A673 (cell line): ENCODE measurements at regions not wholly inside any gene's neighbourhood (a gene's known extent, or its start where the extent isn't known, plus 50 kb on each side); places are given as distances from the start of the nearest gene placed in this dataset.

ENCODE experiments used
- BruUV-seq: library from RNA; stranded (reverse); fragments of 400-500 nt; replicated peaks from 2 replicates; lab custom pipeline; 2021; lab: Mats Ljungman, UMichigan
- CTCF ChIA-PET: fragments of 300-600 bp; sonication (Branson Sonifier 250); formaldehyde crosslinking; loops from one replicate; lab custom pipeline; 2022; ENCODE audit warnings: antibody characterized with exemption; lab: Charles Lee
- POLR2A ChIA-PET: fragments of 300-600 bp; sonication (Branson Sonifier 250); formaldehyde crosslinking; loops from one replicate; lab custom pipeline; 2022; ENCODE audit warnings: antibody characterized with exemption; ENCODE audit not compliant: low non-redundant PET; lab: Charles Lee
- DNase-seq: peaks from one replicate; pipeline ENCODE4 v3.0.0-alpha.2; 2015; ENCODE audit warnings: low spot score
- H3K27ac ChIP-seq: fragments of 200-600 bp; sonication (generic); 2 replicates; pipeline ENCODE4 v1.5.1; 2016; ENCODE audit warnings: mixed run types, low read depth, mild to moderate bottlenecking, mixed read lengths, antibody characterized with exemption, low read length; ENCODE audit not compliant: poor library complexity, severe bottlenecking
- H3K27me3 ChIP-seq: fragments of 200-600 bp; sonication (generic); replicated peaks from 2 replicates; pipeline ENCODE4 v1.6.1; 2017; ENCODE audit warnings: mixed run types, low read depth, mild to moderate bottlenecking, mixed read lengths, antibody characterized with exemption, low read length; ENCODE audit not compliant: insufficient read depth, poor library complexity
- H3K36me3 ChIP-seq: fragments of 200-600 bp; sonication (generic); 2 replicates; pipeline ENCODE4 v1.6.1; 2016; ENCODE audit warnings: mixed run types, mild to moderate bottlenecking, mixed read lengths, antibody characterized with exemption, low read length; ENCODE audit not compliant: insufficient read depth, poor library complexity, severe bottlenecking
- H3K4me1 ChIP-seq: fragments of 200-600 bp; sonication (generic); 2 replicates; pipeline ENCODE4 v1.6.1; 2017; ENCODE audit warnings: mixed run types, mild to moderate bottlenecking, mixed read lengths, antibody characterized with exemption, low read length; ENCODE audit not compliant: insufficient read depth, poor library complexity, severe bottlenecking
- H3K4me3 ChIP-seq: fragments of 200-600 bp; sonication (generic); 2 replicates; pipeline ENCODE4 v1.5.1; 2016; ENCODE audit warnings: low read depth, mixed run types, mild to moderate bottlenecking, mixed read lengths, low read length; ENCODE audit not compliant: poor library complexity, severe bottlenecking
- H3K9me3 ChIP-seq: fragments of 200-600 bp; sonication (generic); 2 replicates; pipeline ENCODE4 v1.6.1; 2016; ENCODE audit warnings: mixed run types, low read depth, mild to moderate bottlenecking, mixed read lengths, antibody characterized with exemption, low read length; ENCODE audit not compliant: poor library complexity, severe bottlenecking
- CTCF ChIP-seq: fragments of 300-800, 200-600 bp; sonication (generic); conservative IDR thresholded peaks from 2 replicates; pipeline ENCODE4 v1.5.1; 2017; ENCODE audit warnings: low read depth, mild to moderate bottlenecking, antibody characterized with exemption, low read length, moderate library complexity, mixed read lengths
- EZH2 ChIP-seq: fragments of 200-600 bp; sonication (generic); IDR thresholded peaks from 2 replicates; pipeline ENCODE4 v1.6.1; 2017; ENCODE audit warnings: borderline replicate concordance, low read depth, mild to moderate bottlenecking, mixed read lengths, antibody characterized with exemption, low read length; ENCODE audit not compliant: poor library complexity, severe bottlenecking
- intact Hi-C: fragments of 100-400 bp; cut with micrococcal nuclease; formaldehyde crosslinking; loops from one replicate; pipeline ENCODE4 v1.10.0; 2022; ENCODE audit not compliant: unreplicated experiment

- no peak for DNase-seq
- ChIA-PET POLR2A (no interaction called here), CTCF (no interaction called here)
- Histone ChIP-seq H3K9me3 (no peaks in the 10 kb centered on the region), H3K4me3 (no peak overlapping the region), H3K27ac (no peak overlapping the region), H3K36me3 (no peaks in the 10 kb centered on the region), H3K4me1 (no peaks in the 10 kb centered on the region), H3K27me3 (no peaks in the 10 kb centered on the region)
- TF ChIP-seq EZH2 (no peak), CTCF (no peak)
- BruUV-seq, result no TSS peak
- intact Hi-C loops, result no loop called here
Measured at GRCh38 chr11:104510169-104510568, 346.2 kb upstream of the PDGFD start.

GRCh38 chr11:104490182-104490581 is 326.2 kb upstream of the PDGFD start:
- Histone ChIP-seq H3K4me1 (no peaks in the 10 kb centered on the region), H3K9me3 (peaks cover 14% of the 10 kb centered on the region), H3K4me3 (no peak overlapping the region), H3K36me3 (no peaks in the 10 kb centered on the region), H3K27ac (no peak overlapping the region), H3K27me3 (no peaks in the 10 kb centered on the region)
- no peak for TF ChIP-seq EZH2
- no peak for TF ChIP-seq CTCF
- intact Hi-C loops, result no loop called here
- no peak for DNase-seq
- ChIA-PET POLR2A (no interaction called here), CTCF (no interaction called here)
- BruUV-seq, result no TSS peak

- CTCF ChIA-PET, result no interaction called here
- Histone ChIP-seq H3K4me1 (no peaks in the 10 kb centered on the region), H3K27ac (no peak overlapping the region), H3K36me3 (no peaks in the 10 kb centered on the region), H3K9me3 (peaks cover 14% of the 10 kb centered on the region), H3K4me3 (no peak overlapping the region), H3K27me3 (no peaks in the 10 kb centered on the region)
- no peak for TF ChIP-seq CTCF
- TF ChIP-seq EZH2, result no peak
- POLR2A ChIA-PET, result no interaction called here
- intact Hi-C loops, result no loop called here
- BruUV-seq, result no TSS peak
- no peak for DNase-seq
Measured at GRCh38 chr11:104488561-104488960, 324.6 kb upstream of the PDGFD start.
